ENCODE measurements at regions not wholly inside any gene's neighbourhood (a gene's known extent, or its start where the extent isn't known, plus 50 kb on each side); places are given as distances from the start of the nearest gene placed in this dataset.
A peak's percentile ranks its signal among the peaks of the same experiment; 100 is the strongest.

DNA sequence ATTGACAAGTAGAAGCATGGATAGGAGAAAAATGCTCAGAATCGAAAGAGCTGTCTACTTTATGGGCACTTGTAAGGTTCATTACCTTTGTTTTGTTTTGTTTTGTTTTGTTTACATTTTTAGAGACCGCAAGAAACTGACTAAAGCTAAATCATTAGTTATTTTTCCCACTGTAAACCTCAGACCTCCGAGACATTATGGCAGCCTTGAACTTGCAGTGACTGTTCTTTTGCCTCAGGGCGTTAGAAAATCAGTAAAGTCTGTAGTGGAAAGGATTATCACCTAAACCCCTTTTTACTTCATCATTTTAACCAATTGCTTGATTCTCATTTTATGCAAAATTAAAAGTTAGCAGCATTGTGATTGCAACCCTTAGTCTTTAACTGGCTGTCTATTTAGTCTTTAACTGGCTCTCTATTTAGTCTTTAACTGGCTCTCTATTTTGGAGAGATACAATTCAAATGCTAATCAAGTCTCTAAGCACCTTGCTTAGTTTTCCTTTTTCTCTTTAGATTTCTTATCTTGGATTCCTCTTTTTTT lies 383.3 kb upstream of the ROBO2 start:
- no peak for DNase-seq (ENCODE audit: low read depth, low spot score)
- Histone ChIP-seq H3K4me1 (ENCODE audit: control insufficient read depth, insufficient read depth, low read length) (no peaks in the 10 kb centered on the region; the same call in 1 of the 2 replicates), H3K27ac (ENCODE audit: low read length) (no peak overlapping the region), H3K27me3 (ENCODE audit: control insufficient read depth, insufficient read depth, low read length) (no peaks in the 10 kb centered on the region), H3K4me3 (ENCODE audit: low read length) (no peak overlapping the region), H3K9me3 (ENCODE audit: control insufficient read depth, insufficient read depth, low read length) (no peaks in the 10 kb centered on the region), H3K36me3 (ENCODE audit: control insufficient read depth, insufficient read depth, low read length) (no peaks in the 10 kb centered on the region)
- WGBS (ENCODE audit: insufficient coverage, insufficient read length) = no CpG with 5 or more reads among the region's 4 CpGs

DNA sequence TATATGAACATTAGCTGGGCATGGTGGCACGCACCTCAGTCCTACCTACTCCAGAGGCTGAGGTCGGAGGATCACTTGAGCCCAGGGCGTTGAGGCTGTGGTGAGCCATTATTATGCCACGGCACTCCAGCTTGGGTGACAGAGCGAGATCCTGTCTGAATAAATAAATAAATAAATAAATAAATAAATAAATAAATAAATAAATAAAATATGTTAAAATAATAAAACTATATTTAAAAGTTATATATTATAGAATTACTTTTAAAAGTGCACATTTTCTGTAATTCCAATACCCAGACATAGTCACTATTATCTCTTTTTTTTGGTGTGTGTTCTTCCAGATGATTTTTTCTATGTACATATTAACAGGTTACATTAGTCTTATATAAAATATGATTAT lies 382.0 kb upstream of the ROBO2 start:
- Histone ChIP-seq H3K4me3 (ENCODE audit: low read length) (no peak overlapping the region), H3K9me3 (ENCODE audit: control insufficient read depth, insufficient read depth, low read length) (no peaks in the 10 kb centered on the region), H3K27ac (ENCODE audit: low read length) (no peak overlapping the region), H3K36me3 (ENCODE audit: control insufficient read depth, insufficient read depth, low read length) (no peaks in the 10 kb centered on the region), H3K4me1 (ENCODE audit: control insufficient read depth, insufficient read depth, low read length) (no peaks in the 10 kb centered on the region; the same call in 1 of the 2 replicates), H3K27me3 (ENCODE audit: control insufficient read depth, insufficient read depth, low read length) (no peaks in the 10 kb centered on the region)
- WGBS (ENCODE audit: insufficient coverage, insufficient read length) = no CpG with 5 or more reads among the region's 5 CpGs
- no peak for DNase-seq (ENCODE audit: low read depth, low spot score)

DNA sequence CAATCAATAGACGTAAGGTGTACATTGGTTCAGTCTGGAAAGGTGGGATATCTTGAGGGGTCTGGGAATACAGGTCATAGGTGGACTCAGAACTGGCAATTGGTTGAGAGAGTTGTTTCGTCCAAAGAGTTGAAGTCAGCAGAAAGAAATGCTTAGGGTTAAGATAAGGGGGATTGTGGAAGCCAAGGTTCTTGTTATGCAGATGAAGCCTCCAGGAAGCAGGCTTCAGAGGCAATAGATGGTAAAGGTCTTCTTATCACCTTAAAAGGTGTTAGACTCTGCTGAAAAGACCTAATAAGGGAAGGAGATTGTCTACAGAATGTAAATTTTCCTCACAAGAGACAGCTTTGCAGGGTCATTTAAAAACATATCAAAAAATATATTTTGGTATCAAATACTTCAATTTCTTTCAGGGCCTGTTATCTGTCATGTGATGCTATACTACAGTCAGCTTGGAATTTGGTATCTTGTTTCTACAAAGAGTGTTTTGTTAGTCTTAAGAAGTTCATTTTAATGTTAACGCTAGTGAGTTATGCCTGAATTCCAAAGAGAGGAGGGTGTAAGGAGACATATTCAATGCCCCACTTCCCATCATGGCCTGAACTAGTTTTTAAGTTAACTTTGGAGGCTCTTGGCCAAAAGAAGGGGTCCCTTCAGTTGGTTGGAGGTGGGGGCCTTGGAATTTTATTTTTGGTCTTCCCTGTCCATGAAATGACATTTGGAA lies 378.2 kb upstream of the ROBO2 start:
- Histone ChIP-seq H3K27ac (ENCODE audit: low read length) (no peak overlapping the region), H3K36me3 (ENCODE audit: control insufficient read depth, insufficient read depth, low read length) (no peaks in the 10 kb centered on the region), H3K27me3 (ENCODE audit: control insufficient read depth, insufficient read depth, low read length) (no peaks in the 10 kb centered on the region), H3K9me3 (ENCODE audit: control insufficient read depth, insufficient read depth, low read length) (no peaks in the 10 kb centered on the region), H3K4me3 (ENCODE audit: low read length) (no peak overlapping the region), H3K4me1 (ENCODE audit: control insufficient read depth, insufficient read depth, low read length) (no peaks in the 10 kb centered on the region; the same call in 1 of the 2 replicates)
- WGBS (ENCODE audit: insufficient coverage, insufficient read length) = no CpG with 5 or more reads among the region's 3 CpGs
- peak; percentile 54 for DNase-seq (ENCODE audit: low read depth, low spot score)

DNA sequence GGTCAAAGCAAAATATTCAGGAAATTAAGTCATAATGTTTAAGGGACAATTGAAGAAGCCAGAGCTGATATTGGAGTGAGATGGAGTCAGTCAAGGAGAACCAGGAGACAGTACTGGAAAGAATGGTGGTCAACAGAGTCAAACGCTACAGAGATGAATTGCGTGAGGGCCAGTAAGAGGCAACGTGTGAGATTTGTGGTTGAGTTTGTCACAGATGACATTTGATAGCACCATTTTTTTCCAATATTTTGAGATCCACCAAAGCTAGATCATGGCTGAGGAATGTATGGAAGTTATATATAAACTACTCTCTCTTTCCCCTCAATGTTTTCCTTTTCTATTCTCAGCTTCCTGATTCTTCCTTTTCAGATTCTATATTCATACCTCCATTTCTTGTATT lies 375.1 kb upstream of the ROBO2 start:
- H3K27me3 ChIP-seq (ENCODE audit: control insufficient read depth, insufficient read depth, low read length) = no peaks in the 10 kb centered on the region
- no peaks in the 10 kb centered on the region for H3K36me3 ChIP-seq (ENCODE audit: control insufficient read depth, insufficient read depth, low read length)
- no peak for DNase-seq (ENCODE audit: low read depth, low spot score)
- H3K4me3 ChIP-seq (ENCODE audit: low read length) = no peak overlapping the region
- no peaks in the 10 kb centered on the region for H3K9me3 ChIP-seq (ENCODE audit: control insufficient read depth, insufficient read depth, low read length)
- WGBS (ENCODE audit: insufficient coverage, insufficient read length) = no CpG with 5 or more reads among the region's 3 CpGs
- no peak overlapping the region for H3K27ac ChIP-seq (ENCODE audit: low read length)
- H3K4me1 ChIP-seq (ENCODE audit: control insufficient read depth, insufficient read depth, low read length) = no peaks in the 10 kb centered on the region; the same call in 1 of the 2 replicates

DNA sequence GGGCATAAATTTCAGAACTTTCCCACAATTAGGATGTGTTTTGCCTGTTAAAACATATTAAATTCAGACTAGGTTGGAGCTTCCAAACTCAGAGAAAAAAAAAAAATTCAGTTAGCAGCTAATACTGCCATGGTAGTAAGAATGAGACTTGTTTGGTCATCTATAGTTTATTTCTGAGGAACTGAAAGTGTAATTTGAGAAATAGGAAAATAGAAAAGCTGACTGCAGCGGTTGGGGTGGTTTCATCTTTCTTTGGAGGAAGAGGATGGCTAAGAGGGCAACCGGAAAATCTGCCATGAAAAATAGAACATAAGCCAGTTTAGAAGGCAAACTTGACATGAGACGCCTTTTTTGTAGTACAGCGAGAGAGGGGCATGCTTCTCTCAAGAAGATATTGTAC lies 371.2 kb upstream of the ROBO2 start:
- Histone ChIP-seq H3K36me3 (ENCODE audit: control insufficient read depth, insufficient read depth, low read length) (no peaks in the 10 kb centered on the region), H3K27ac (ENCODE audit: low read length) (no peak overlapping the region), H3K27me3 (ENCODE audit: control insufficient read depth, insufficient read depth, low read length) (no peaks in the 10 kb centered on the region), H3K4me1 (ENCODE audit: control insufficient read depth, insufficient read depth, low read length) (no peaks in the 10 kb centered on the region; the same call in 1 of the 2 replicates), H3K4me3 (ENCODE audit: low read length) (no peak overlapping the region), H3K9me3 (ENCODE audit: control insufficient read depth, insufficient read depth, low read length) (no peaks in the 10 kb centered on the region)
- no CpG with 5 or more reads among the region's 4 CpGs for WGBS (ENCODE audit: insufficient coverage, insufficient read length)
- no peak for DNase-seq (ENCODE audit: low read depth, low spot score)

DNA sequence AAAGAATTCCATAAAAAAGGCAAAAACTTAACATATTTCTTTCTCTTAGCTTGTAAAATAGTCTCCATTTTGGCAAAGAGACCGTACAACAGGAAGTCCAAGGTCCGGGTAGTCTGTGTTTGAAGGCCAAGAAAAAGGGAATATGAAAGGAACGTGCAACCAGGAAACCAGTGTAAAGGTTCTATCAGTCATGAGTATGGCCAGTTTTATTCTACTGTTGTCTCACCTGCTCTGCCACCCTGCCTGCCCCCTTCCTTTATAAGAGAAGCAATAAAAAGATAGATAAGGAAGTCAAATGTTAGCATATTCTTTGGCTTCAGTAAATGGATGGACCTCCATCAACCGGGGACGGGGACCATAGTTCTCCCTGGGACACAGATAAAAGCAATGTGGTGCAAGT lies 370.6 kb upstream of the ROBO2 start:
- Histone ChIP-seq H3K4me3 (ENCODE audit: low read length) (no peak overlapping the region), H3K27me3 (ENCODE audit: control insufficient read depth, insufficient read depth, low read length) (no peaks in the 10 kb centered on the region), H3K27ac (ENCODE audit: low read length) (no peak overlapping the region), H3K4me1 (ENCODE audit: control insufficient read depth, insufficient read depth, low read length) (no peaks in the 10 kb centered on the region), H3K9me3 (ENCODE audit: control insufficient read depth, insufficient read depth, low read length) (no peaks in the 10 kb centered on the region), H3K36me3 (ENCODE audit: control insufficient read depth, insufficient read depth, low read length) (no peaks in the 10 kb centered on the region)
- no peak for DNase-seq (ENCODE audit: low read depth, low spot score)
- WGBS (ENCODE audit: insufficient coverage, insufficient read length) = no CpG with 5 or more reads among the region's 5 CpGs

DNA sequence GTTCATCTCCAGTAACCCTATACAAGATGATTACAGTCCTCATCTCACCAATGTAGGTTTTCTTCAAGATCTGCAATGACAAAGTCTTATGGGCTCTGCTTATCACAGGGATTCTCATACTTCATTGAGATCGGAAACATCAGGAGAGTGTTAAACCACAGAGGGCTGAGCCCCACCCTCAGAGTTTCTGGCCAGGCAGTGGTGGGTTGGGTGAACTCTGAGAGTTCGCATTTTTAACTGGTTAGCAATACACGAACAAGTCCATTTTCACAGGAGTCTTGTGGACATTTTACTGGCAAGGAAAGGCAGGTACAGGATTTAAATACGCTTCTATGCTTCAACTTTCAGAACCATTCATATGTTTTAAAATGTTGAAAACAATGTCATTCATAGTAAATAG lies 366.7 kb upstream of the ROBO2 start:
- H3K4me3 ChIP-seq (ENCODE audit: low read length) = no peak overlapping the region
- no peak overlapping the region for H3K27ac ChIP-seq (ENCODE audit: low read length)
- no CpG with 5 or more reads among the region's 4 CpGs for WGBS (ENCODE audit: insufficient coverage, insufficient read length)
- no peaks in the 10 kb centered on the region for H3K9me3 ChIP-seq (ENCODE audit: control insufficient read depth, insufficient read depth, low read length)
- no peaks in the 10 kb centered on the region for H3K36me3 ChIP-seq (ENCODE audit: control insufficient read depth, insufficient read depth, low read length)
- DNase-seq (ENCODE audit: low read depth, low spot score) = no peak
- peaks cover 2% of the 10 kb centered on the region; the same call in 1 of the 2 replicates for H3K4me1 ChIP-seq (ENCODE audit: control insufficient read depth, insufficient read depth, low read length)
- H3K27me3 ChIP-seq (ENCODE audit: control insufficient read depth, insufficient read depth, low read length) = no peaks in the 10 kb centered on the region

DNA sequence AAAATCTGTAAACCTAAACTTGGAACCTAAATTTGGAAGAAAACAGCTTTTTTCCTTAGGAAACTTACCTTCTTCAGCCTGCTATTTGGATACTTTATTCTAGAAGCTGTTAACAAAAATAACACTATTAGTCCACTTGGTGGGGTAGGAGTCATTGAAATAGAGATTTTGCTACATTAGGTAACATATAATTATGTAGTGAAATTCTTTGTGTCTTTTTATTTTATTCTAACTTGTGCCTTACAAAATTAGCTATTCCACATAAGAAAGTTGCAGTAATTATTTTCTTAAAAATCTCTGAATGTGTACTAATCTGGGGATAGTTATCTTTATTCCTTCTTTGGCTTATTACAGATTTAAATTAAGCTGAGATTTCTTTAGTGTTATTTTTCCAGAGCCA lies 360.4 kb upstream of the ROBO2 start:
- no peak overlapping the region for H3K27ac ChIP-seq (ENCODE audit: low read length)
- H3K36me3 ChIP-seq (ENCODE audit: control insufficient read depth, insufficient read depth, low read length) = no peaks in the 10 kb centered on the region
- DNase-seq (ENCODE audit: low read depth, low spot score) = no peak
- no peak overlapping the region for H3K4me3 ChIP-seq (ENCODE audit: low read length)
- peaks cover 2% of the 10 kb centered on the region; the same call in 1 of the 2 replicates for H3K4me1 ChIP-seq (ENCODE audit: control insufficient read depth, insufficient read depth, low read length)
- no peaks in the 10 kb centered on the region for H3K27me3 ChIP-seq (ENCODE audit: control insufficient read depth, insufficient read depth, low read length)
- no peaks in the 10 kb centered on the region for H3K9me3 ChIP-seq (ENCODE audit: control insufficient read depth, insufficient read depth, low read length)

DNA sequence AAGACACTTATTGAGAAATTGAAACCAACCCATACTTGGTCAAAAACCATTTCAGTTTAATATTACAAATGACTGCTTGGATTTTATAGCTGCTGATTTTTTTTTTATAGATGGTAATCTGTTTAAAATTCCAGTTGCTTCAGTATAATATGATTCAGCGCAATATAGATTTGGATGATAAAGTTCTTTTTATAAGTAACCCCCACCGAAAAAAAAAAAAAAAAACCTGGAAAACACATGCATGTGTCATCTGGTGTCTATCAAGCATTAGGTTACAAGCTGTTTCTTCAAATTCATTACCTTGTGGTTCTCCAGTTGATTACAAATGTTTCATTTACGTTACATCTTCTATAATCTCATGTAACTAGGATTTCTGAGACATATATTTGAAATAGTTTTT lies 356.6 kb upstream of the ROBO2 start:
- Histone ChIP-seq H3K4me3 (ENCODE audit: low read length) (no peak overlapping the region), H3K36me3 (ENCODE audit: control insufficient read depth, insufficient read depth, low read length) (no peaks in the 10 kb centered on the region), H3K9me3 (ENCODE audit: control insufficient read depth, insufficient read depth, low read length) (no peaks in the 10 kb centered on the region), H3K4me1 (ENCODE audit: control insufficient read depth, insufficient read depth, low read length) (no peaks in the 10 kb centered on the region), H3K27ac (ENCODE audit: low read length) (no peak overlapping the region), H3K27me3 (ENCODE audit: control insufficient read depth, insufficient read depth, low read length) (no peaks in the 10 kb centered on the region)
- no peak for DNase-seq (ENCODE audit: low read depth, low spot score)
- no CpG with 5 or more reads among the region's 3 CpGs for WGBS (ENCODE audit: insufficient coverage, insufficient read length)

DNA sequence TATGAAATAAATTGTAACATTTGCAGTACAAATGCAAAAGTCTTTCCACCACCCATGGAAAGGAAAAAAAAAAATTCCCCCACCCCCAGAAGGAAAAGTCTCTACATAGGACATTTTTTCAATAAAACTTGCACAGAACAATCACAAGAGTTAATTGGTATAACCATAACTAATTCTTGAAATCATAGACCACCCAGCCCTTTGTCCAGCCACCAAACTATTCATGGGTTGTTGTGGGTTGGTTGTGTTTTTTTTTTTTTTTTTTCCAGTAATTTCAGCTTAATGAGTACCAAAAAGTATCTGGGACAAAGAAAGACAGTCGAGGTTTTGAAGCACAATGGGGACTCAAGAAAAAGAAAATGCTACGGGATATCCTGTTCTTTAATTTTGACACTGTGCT lies 355.0 kb upstream of the ROBO2 start:
- no CpG with 5 or more reads among the region's 2 CpGs for WGBS (ENCODE audit: insufficient coverage, insufficient read length)
- Histone ChIP-seq H3K27ac (ENCODE audit: low read length) (no peak overlapping the region), H3K36me3 (ENCODE audit: control insufficient read depth, insufficient read depth, low read length) (no peaks in the 10 kb centered on the region), H3K4me3 (ENCODE audit: low read length) (no peak overlapping the region), H3K9me3 (ENCODE audit: control insufficient read depth, insufficient read depth, low read length) (no peaks in the 10 kb centered on the region), H3K4me1 (ENCODE audit: control insufficient read depth, insufficient read depth, low read length) (no peaks in the 10 kb centered on the region), H3K27me3 (ENCODE audit: control insufficient read depth, insufficient read depth, low read length) (no peaks in the 10 kb centered on the region)
- no peak for DNase-seq (ENCODE audit: low read depth, low spot score)

DNA sequence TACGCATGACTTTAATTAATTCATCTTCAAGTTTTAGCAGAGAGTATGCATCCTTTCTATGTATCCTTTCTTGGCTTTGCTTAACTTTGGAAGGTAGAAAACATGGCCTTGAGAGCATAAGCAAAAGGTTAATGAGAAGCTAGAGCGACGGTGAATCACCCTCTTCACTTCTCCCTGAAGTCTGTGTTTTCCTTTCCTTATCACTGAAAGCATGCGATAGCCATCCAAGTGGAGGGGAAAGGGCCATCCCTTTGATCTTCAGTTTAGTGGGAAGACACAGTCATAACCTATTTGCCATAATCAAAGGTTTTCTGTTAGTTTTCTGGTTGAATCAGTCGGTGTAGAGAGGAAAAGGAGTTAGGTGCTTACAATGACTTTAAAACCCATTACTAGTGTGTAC lies 354.0 kb upstream of the ROBO2 start:
- H3K27me3 ChIP-seq (ENCODE audit: control insufficient read depth, insufficient read depth, low read length) = no peaks in the 10 kb centered on the region
- no peaks in the 10 kb centered on the region for H3K36me3 ChIP-seq (ENCODE audit: control insufficient read depth, insufficient read depth, low read length)
- no peak overlapping the region for H3K27ac ChIP-seq (ENCODE audit: low read length)
- WGBS (ENCODE audit: insufficient coverage, insufficient read length) = 100% methylated on average over 1 of the region's 5 CpGs
- H3K4me1 ChIP-seq (ENCODE audit: control insufficient read depth, insufficient read depth, low read length) = no peaks in the 10 kb centered on the region
- no peaks in the 10 kb centered on the region for H3K9me3 ChIP-seq (ENCODE audit: control insufficient read depth, insufficient read depth, low read length)
- H3K4me3 ChIP-seq (ENCODE audit: low read length) = no peak overlapping the region
- no peak for DNase-seq (ENCODE audit: low read depth, low spot score)
